NB4 (cell line): ENCODE measurements at regions not wholly inside any gene's neighbourhood (a gene's known extent, or its start where the extent isn't known, plus 50 kb on each side); places are given as distances from the start of the nearest gene placed in this dataset.

ENCODE experiments used
- DNase-seq: peaks from one replicate; pipeline ENCODE4 v3.0.0; 2010; ENCODE audit warnings: low read depth
- H3K4me3 ChIP-seq: one replicate; pipeline ENCODE4 v1.5.1; 2011; ENCODE audit warnings: mild to moderate bottlenecking, low read depth, low read length, moderate library complexity
- CTCF ChIP-seq: IDR thresholded peaks from one replicate; pipeline ENCODE4 v1.5.1; 2012; ENCODE audit warnings: low read depth, low read length
- MAX ChIP-seq: IDR thresholded peaks from 2 replicates; pipeline ENCODE4 v1.6.1; 2011; ENCODE audit warnings: low read depth, low read length
- MYC ChIP-seq: IDR thresholded peaks from 2 replicates; pipeline ENCODE4 v1.6.1; 2011; ENCODE audit warnings: low read depth, low read length
- POLR2A ChIP-seq: IDR thresholded peaks from 2 replicates; pipeline ENCODE4 v1.6.1; 2011; ENCODE audit warnings: mild to moderate bottlenecking; ENCODE audit not compliant: insufficient read length; ENCODE audit errors: extremely low read depth

- H3K4me3 ChIP-seq: no peak overlapping the region
- no peak for TF ChIP-seq MYC
- no peak for TF ChIP-seq POLR2A
- TF ChIP-seq MAX: no peak
- TF ChIP-seq CTCF: no peak
- no peak for DNase-seq
These were observed 503.6 kb upstream of the MGMT start for GRCh38 chr10:128963211-128964099.

DNA sequence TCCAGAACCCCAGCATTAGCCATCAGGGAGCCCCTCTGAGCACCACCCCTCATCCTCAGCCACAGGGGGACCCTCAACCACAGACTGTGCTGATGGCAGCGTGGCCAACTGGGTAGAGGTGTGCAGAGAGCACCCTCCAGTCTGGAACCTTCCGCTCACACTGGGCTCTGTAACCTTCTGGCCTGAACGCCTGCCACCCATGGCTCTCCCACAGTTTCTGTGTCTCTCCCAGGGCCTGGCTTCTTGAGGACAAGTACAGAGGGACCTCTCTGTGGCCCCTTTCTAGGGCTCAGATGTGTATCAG lies 503.0 kb upstream of the MGMT start:
- no peak for DNase-seq
- H3K4me3 ChIP-seq: no peak overlapping the region
- TF ChIP-seq CTCF (no peak), POLR2A (no peak), MAX (no peak), MYC (no peak)

- no peak for DNase-seq
- H3K4me3 ChIP-seq: no peak overlapping the region
- TF ChIP-seq CTCF (no peak), POLR2A (no peak), MAX (no peak), MYC (no peak)
These were observed 498.9 kb upstream of the MGMT start for GRCh38 chr10:128967980-128968756.

- TF ChIP-seq MAX (no peak), MYC (no peak), POLR2A (no peak), CTCF (no peak)
- H3K4me3 ChIP-seq: no peak overlapping the region
- no peak for DNase-seq
These were observed 497.5 kb upstream of the MGMT start for GRCh38 chr10:128969551-128969950.

DNA sequence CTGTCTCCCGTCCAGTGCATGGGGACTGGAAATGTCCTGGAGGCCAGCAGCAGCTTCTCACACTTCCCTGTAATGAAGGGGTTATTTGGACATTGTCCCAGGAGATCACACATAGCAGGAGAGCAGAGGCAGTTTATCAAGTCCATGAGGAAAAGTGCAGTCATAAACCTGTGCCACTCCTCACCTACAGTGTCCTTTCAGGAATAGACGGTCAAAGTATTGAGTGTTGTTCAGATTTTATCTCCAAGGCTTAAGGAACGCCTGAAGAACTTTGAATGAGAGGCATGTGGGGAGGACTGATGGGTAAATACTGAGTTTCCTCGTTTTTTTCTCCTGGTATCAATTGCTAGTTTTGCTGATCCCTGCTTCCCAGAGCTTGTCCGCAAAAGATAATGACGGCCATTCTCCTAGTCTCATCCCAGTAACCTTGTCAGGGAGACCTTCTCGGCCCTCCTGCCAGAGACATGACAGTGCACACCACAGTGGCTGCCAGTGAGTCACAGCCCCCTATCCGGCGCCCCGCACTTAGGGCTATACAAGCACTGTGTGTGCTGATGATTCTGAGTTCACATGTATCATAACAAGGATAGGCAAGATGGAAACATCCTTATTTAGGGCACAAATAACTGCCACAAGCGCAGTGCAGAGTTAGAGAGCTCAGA lies 495.5 kb upstream of the MGMT start:
- no peak for DNase-seq
- H3K4me3 ChIP-seq: no peak overlapping the region
- TF ChIP-seq MAX (no peak), POLR2A (no peak), CTCF (no peak), MYC (no peak)
